Ovary (tissue), 3 donors: ENCODE measurements at regions not wholly inside any gene's neighbourhood (a gene's known extent, or its start where the extent isn't known, plus 50 kb on each side); places are given as distances from the start of the nearest gene placed in this dataset.

Source experiments
- CTCF ChIP-seq, 3 donors: fragments of 450-650 bp in 2 of 3; fragments of 200-600 bp in 1 of 3; IDR thresholded peaks; one replicate each; pipeline versions ENCODE4 v1.5.1 to v1.8.0; 2016 to 2022; ENCODE audit warnings: antibody characterized with exemption in 3 of 3, mild to moderate bottlenecking in 1 of 3
- EP300 ChIP-seq: sonication (generic); formaldehyde crosslinking; IDR thresholded peaks from one replicate; pipeline ENCODE4 v1.6.1; 2017; ENCODE audit warnings: antibody characterized with exemption
- POLR2A ChIP-seq: fragments of 450-650 bp; IDR thresholded peaks from one replicate; pipeline ENCODE4 v1.6.1; 2017; ENCODE audit warnings: antibody characterized with exemption, mild to moderate bottlenecking, moderate library complexity
- donor health status: DM: no; HTN: no; CAD: no.

- TF ChIP-seq POLR2A: no peak
- TF ChIP-seq CTCF (IDR thresholded peaks at IDR 0.05): no peak
- no peak for TF ChIP-seq EP300
Measured at GRCh38 chr12:84329938-84330337, 582.7 kb downstream of the SLC6A15 start.
